MM.1S (cell line): ENCODE measurements at regions not wholly inside any gene's neighbourhood (a gene's known extent, or its start where the extent isn't known, plus 50 kb on each side); places are given as distances from the start of the nearest gene placed in this dataset.

Source experiments
- DNase-seq: peaks from one replicate; pipeline ENCODE4 v3.0.0-alpha.2; 2015
- H2AFZ ChIP-seq: fragments of 300-600 bp; sonication (generic); 2 replicates; pipeline ENCODE4 v1.6.0; 2016; ENCODE audit warnings: antibody characterized with exemption, low read length
- H3F3A ChIP-seq: fragments of 300-600 bp; sonication (generic); 2 replicates; pipeline ENCODE4 v1.6.1; 2016; ENCODE audit warnings: mild to moderate bottlenecking, antibody characterized with exemption, low read length, moderate library complexity, mixed read lengths; ENCODE audit not compliant: insufficient read depth
- H3K27ac ChIP-seq: fragments of 300-600 bp; sonication (generic); 2 replicates; pipeline ENCODE4 v1.5.1; 2016; ENCODE audit warnings: mild to moderate bottlenecking, low read length
- H3K27me3 ChIP-seq: fragments of 300-600 bp; sonication (generic); replicated peaks from 2 replicates; pipeline ENCODE4 v1.6.0; 2016; ENCODE audit warnings: low read length; ENCODE audit not compliant: insufficient read depth
- H3K36me3 ChIP-seq: fragments of 300-600 bp; sonication (generic); replicated peaks from 2 replicates; pipeline ENCODE4 v1.6.1; 2016; ENCODE audit warnings: mild to moderate bottlenecking, low read length, mixed read lengths; ENCODE audit not compliant: insufficient read depth
- H3K4me1 ChIP-seq: fragments of 300-600 bp; sonication (generic); 2 replicates; pipeline ENCODE4 v1.6.1; 2016; ENCODE audit warnings: low read length, mixed read lengths
- H3K4me2 ChIP-seq: fragments of 300-600 bp; sonication (generic); 2 replicates; pipeline ENCODE4 v1.6.0; 2016; ENCODE audit warnings: low read depth, low read length
- H3K4me3 ChIP-seq: fragments of 300-600 bp; sonication (generic); 2 replicates; pipeline ENCODE4 v1.5.1; 2016; ENCODE audit warnings: low read length, mixed read lengths
- H3K79me2 ChIP-seq: fragments of 300-600 bp; sonication (generic); 2 replicates; pipeline ENCODE4 v1.6.1; 2016; ENCODE audit warnings: mixed run types, low read length, mixed read lengths
- H3K9ac ChIP-seq: fragments of 300-600 bp; sonication (generic); 2 replicates; pipeline ENCODE4 v1.6.1; 2016; ENCODE audit warnings: low read length, mixed read lengths
- H3K9me2 ChIP-seq: fragments of 300-600 bp; sonication (generic); replicated peaks from 2 replicates; pipeline ENCODE4 v1.6.1; 2016; ENCODE audit warnings: mild to moderate bottlenecking, low read length, mixed read lengths; ENCODE audit not compliant: insufficient read depth
- H3K9me3 ChIP-seq: fragments of 300-600 bp; sonication (generic); replicated peaks from 2 replicates; pipeline ENCODE4 v1.6.1; 2016; ENCODE audit warnings: mild to moderate bottlenecking, low read length, mixed read lengths; ENCODE audit not compliant: insufficient read depth
- H4K20me1 ChIP-seq: fragments of 300-600 bp; sonication (generic); 2 replicates; pipeline ENCODE4 v1.6.1; 2016; ENCODE audit warnings: mild to moderate bottlenecking, low read length, moderate library complexity, mixed read lengths; ENCODE audit not compliant: insufficient read depth
- EZH2 ChIP-seq: fragments of 300-600 bp; sonication (generic); optimal IDR thresholded peaks from 2 replicates; pipeline ENCODE3; 2017; ENCODE audit warnings: low read depth, mild to moderate bottlenecking, antibody characterized with exemption, low read length, mixed read lengths
- EZH2phosphoT487 ChIP-seq: fragments of 300-600 bp; sonication (generic); IDR thresholded peaks from 2 replicates; pipeline ENCODE4 v1.6.1; 2018; ENCODE audit warnings: antibody characterized with exemption, low read length
- TF ChIP-seq, protein P1 (sequence below): fragments of 300-600 bp; sonication (generic); IDR thresholded peaks from 2 replicates; pipeline ENCODE4 v1.5.1; 2016; ENCODE audit warnings: antibody characterized with exemption, low read length, mixed read lengths

DNA sequence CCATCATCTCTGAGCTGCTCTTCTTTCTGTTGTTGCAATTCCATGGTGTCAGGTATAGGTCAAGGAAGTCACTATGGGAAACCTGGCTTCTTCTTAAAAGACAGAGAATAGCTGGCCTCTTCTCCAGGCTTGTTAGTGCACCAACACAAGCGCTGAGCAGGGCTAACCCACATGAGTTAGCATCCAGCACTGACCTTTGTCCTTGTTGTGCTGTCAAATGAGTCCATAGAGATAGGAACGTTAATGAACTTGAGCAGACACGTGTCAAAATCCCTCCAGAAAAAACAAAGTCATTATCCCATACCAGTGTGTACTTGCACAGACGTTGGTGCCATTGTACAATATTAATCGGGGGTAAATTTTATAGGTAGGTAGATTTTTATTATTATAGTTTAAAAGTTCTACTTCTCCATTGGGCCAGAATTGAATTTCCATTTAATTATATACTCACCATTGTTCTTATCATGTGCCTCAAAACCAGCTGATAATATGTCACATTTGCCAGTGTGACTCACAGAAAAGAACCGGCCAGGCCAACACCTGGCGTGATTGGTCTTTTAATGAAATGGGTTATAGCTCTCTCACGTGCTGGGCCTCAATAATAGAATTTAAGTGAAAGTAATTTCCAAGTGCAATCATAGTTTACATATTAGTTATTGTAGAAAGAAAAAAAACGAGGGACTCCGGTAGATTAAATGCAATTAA lies 468.8 kb upstream of the MGMT start:
- no peaks in the 10 kb centered on the region for H3K9me3 ChIP-seq
- H3K27ac ChIP-seq = no peak overlapping the region
- H4K20me1 ChIP-seq = no peaks in the 10 kb centered on the region
- H3K79me2 ChIP-seq = no peaks in the 10 kb centered on the region
- no peak overlapping the region for H2AFZ ChIP-seq
- no peak overlapping the region for H3K4me2 ChIP-seq
- H3K9me2 ChIP-seq = no peaks in the 10 kb centered on the region
- H3K4me3 ChIP-seq = no peak overlapping the region
- TF ChIP-seq EZH2 (no peak), EZH2phosphoT487 (no peak)
- TF ChIP-seq, protein P1, sequence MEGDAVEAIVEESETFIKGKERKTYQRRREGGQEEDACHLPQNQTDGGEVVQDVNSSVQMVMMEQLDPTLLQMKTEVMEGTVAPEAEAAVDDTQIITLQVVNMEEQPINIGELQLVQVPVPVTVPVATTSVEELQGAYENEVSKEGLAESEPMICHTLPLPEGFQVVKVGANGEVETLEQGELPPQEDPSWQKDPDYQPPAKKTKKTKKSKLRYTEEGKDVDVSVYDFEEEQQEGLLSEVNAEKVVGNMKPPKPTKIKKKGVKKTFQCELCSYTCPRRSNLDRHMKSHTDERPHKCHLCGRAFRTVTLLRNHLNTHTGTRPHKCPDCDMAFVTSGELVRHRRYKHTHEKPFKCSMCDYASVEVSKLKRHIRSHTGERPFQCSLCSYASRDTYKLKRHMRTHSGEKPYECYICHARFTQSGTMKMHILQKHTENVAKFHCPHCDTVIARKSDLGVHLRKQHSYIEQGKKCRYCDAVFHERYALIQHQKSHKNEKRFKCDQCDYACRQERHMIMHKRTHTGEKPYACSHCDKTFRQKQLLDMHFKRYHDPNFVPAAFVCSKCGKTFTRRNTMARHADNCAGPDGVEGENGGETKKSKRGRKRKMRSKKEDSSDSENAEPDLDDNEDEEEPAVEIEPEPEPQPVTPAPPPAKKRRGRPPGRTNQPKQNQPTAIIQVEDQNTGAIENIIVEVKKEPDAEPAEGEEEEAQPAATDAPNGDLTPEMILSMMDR = no peak
- no peaks in the 10 kb centered on the region for H3K4me1 ChIP-seq
- H3K36me3 ChIP-seq = no peaks in the 10 kb centered on the region
- H3F3A ChIP-seq = no peaks in the 10 kb centered on the region
- no peak overlapping the region for H3K9ac ChIP-seq
- DNase-seq = no peak
- no peaks in the 10 kb centered on the region for H3K27me3 ChIP-seq

DNA sequence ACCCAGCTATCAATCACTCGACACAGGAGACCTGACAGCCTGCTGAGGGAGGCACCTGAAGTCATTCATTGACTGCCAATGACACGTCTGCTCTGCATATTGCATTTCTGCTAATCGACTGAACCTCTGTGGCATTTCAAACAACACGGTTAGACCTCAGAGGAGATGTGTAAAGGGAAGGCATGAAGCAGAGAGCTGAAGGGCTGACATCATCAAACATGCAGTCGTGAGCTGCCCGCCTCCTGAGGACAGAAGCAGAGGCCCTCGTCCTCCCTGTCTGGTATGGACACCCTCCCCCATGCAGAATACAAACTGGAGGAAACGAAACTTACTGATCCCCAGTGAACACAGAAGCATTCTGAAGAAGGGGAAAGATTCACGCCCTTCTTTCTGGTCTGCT lies 462.6 kb upstream of the MGMT start:
- Histone ChIP-seq H3F3A (no peaks in the 10 kb centered on the region), H3K36me3 (no peaks in the 10 kb centered on the region), H2AFZ (no peak overlapping the region), H3K27me3 (no peaks in the 10 kb centered on the region), H3K4me3 (no peak overlapping the region), H3K27ac (no peak overlapping the region), H3K4me1 (no peaks in the 10 kb centered on the region), H3K79me2 (no peaks in the 10 kb centered on the region), H3K9me2 (no peaks in the 10 kb centered on the region), H3K4me2 (no peak overlapping the region), H4K20me1 (no peaks in the 10 kb centered on the region), H3K9ac (no peak overlapping the region), H3K9me3 (no peaks in the 10 kb centered on the region)
- no peak for DNase-seq
- TF ChIP-seq EZH2phosphoT487 (no peak), EZH2 (no peak)
- TF ChIP-seq, protein P1 = no peak

DNA sequence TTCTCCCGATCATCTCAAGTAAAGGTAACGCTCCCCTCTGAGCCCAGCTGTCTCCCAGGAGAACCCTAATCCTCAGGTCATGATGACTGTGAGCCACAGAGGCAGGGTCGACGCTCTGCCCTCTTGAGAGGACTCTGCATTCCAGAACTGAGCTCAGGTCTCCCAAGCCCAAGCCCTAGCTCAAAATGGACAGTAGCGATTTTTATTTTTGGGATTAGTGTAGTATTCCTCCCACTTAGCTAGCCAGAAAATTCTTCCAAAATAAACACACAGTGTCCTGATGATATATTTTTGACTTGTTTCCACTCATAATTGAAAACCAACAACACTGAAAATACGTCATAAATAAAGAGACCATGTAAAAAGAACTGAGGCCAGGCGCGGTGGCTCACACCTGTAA lies 462.0 kb upstream of the MGMT start:
- no peaks in the 10 kb centered on the region for H3F3A ChIP-seq
- no peak for DNase-seq
- H3K4me3 ChIP-seq = no peak overlapping the region
- H3K9me3 ChIP-seq = no peaks in the 10 kb centered on the region
- H3K79me2 ChIP-seq = no peaks in the 10 kb centered on the region
- no peaks in the 10 kb centered on the region for H4K20me1 ChIP-seq
- H3K4me2 ChIP-seq = no peak overlapping the region
- no peaks in the 10 kb centered on the region for H3K4me1 ChIP-seq
- no peaks in the 10 kb centered on the region for H3K36me3 ChIP-seq
- no peak overlapping the region for H2AFZ ChIP-seq
- H3K27me3 ChIP-seq = no peaks in the 10 kb centered on the region
- H3K9me2 ChIP-seq = no peaks in the 10 kb centered on the region
- TF ChIP-seq, protein P1 = no peak
- TF ChIP-seq EZH2 (no peak), EZH2phosphoT487 (no peak)
- no peak overlapping the region for H3K27ac ChIP-seq
- no peak overlapping the region for H3K9ac ChIP-seq
